Keratinocyte (primary cell): ENCODE measurements at regions not wholly inside any gene's neighbourhood (a gene's known extent, or its start where the extent isn't known, plus 50 kb on each side); places are given as distances from the start of the nearest gene placed in this dataset.

Experiments
- DNase-seq: peaks from one replicate; pipeline ENCODE4 v3.0.0-alpha.2; 2011; ENCODE audit warnings: low read depth, missing footprints, low spot score
- FAIRE-seq: peaks from 2 replicates; lab custom pipeline; 2011; peaks lifted over from hg19 to GRCh38; lab: Jason Lieb, UNC
- H2AFZ ChIP-seq: 2 replicates; pipeline ENCODE4 v1.6.0; 2012; ENCODE audit warnings: low read length, control low read depth, inconsistent platforms; ENCODE audit not compliant: control insufficient read depth
- H3K27ac ChIP-seq: 2 replicates; pipeline ENCODE4 v1.5.1; 2011; ENCODE audit warnings: low read length; ENCODE audit not compliant: control insufficient read depth, insufficient read depth
- H3K27me3 ChIP-seq: 3 replicates; pipeline ENCODE4 v1.6.0; 2011; ENCODE audit warnings: low read length; ENCODE audit not compliant: control insufficient read depth, insufficient read depth; ENCODE audit errors: extremely low read depth
- H3K36me3 ChIP-seq, 2 experiments: 2 replicates in 1 of 2; 3 replicates in 1 of 2; pipeline ENCODE4 v1.5.1; 2011; ENCODE audit warnings: low read length in 2 of 2, mild to moderate bottlenecking in 1 of 2; ENCODE audit not compliant: control insufficient read depth in 2 of 2, insufficient read depth in 2 of 2; ENCODE audit errors: extremely low read depth in 1 of 2
- H3K4me1 ChIP-seq: 3 replicates; pipeline ENCODE4 v1.5.1; 2011; ENCODE audit warnings: low read length; ENCODE audit not compliant: control insufficient read depth, insufficient read depth; ENCODE audit errors: extremely low read depth
- H3K4me2 ChIP-seq: 3 replicates; pipeline ENCODE4 v1.6.0; 2011; ENCODE audit warnings: low read depth, low read length; ENCODE audit not compliant: control insufficient read depth, insufficient read depth; ENCODE audit errors: extremely low read depth
- H3K4me3 ChIP-seq, 3 experiments: fragments of 200-600 bp in 1 of 3; sonication (generic) in 1 of 3; 2 replicates in 2 of 3; 3 replicates in 1 of 3; pipeline ENCODE4 v1.5.1; 2011 to 2016; ENCODE audit warnings: low read length in 3 of 3, mild to moderate bottlenecking in 3 of 3, control low read depth in 2 of 3, inconsistent platforms in 1 of 3, low read depth in 1 of 3, mixed read lengths in 1 of 3, mixed run types in 1 of 3, moderate library complexity in 1 of 3; ENCODE audit not compliant: control insufficient read depth in 2 of 3, insufficient read depth in 2 of 3; ENCODE audit errors: extremely low read depth in 1 of 3
- H3K79me2 ChIP-seq: 2 replicates; pipeline ENCODE4 v1.6.0; 2012; ENCODE audit warnings: low read length; ENCODE audit not compliant: control insufficient read depth, insufficient read depth
- H3K9ac ChIP-seq: 3 replicates; pipeline ENCODE4 v1.6.0; 2011; ENCODE audit warnings: low read length; ENCODE audit not compliant: control insufficient read depth, insufficient read depth; ENCODE audit errors: extremely low read depth
- H3K9me1 ChIP-seq: 3 replicates; pipeline ENCODE4 v1.6.0; 2011; ENCODE audit warnings: low read length; ENCODE audit not compliant: control insufficient read depth, insufficient read depth; ENCODE audit errors: extremely low read depth
- H3K9me3 ChIP-seq: 2 replicates; pipeline ENCODE4 v1.5.1; 2012; ENCODE audit warnings: low read depth, low read length; ENCODE audit not compliant: control insufficient read depth
- H4K20me1 ChIP-seq: 3 replicates; pipeline ENCODE4 v1.6.0; 2011; ENCODE audit warnings: low read length; ENCODE audit not compliant: control insufficient read depth, insufficient read depth; ENCODE audit errors: extremely low read depth
- CTCF ChIP-seq, 3 experiments: IDR thresholded peaks in 1 of 3; conservative IDR thresholded peaks in 1 of 3; optimal IDR thresholded peaks in 1 of 3; 2 replicates in 2 of 3; 3 replicates in 1 of 3; pipeline versions ENCODE3 to v1.5.1; 2011; ENCODE audit warnings: low read length in 3 of 3, mild to moderate bottlenecking in 3 of 3, moderate library complexity in 2 of 3, control low read depth in 1 of 3, inconsistent platforms in 1 of 3; ENCODE audit not compliant: insufficient read depth in 2 of 3; ENCODE audit errors: extremely low read depth in 1 of 3
- EZH2 ChIP-seq: IDR thresholded peaks from one replicate; pipeline ENCODE4 v1.6.1; 2012; ENCODE audit warnings: inconsistent platforms, mild to moderate bottlenecking, low read length, moderate library complexity
- dilution Hi-C: fragments of 300-500 bp; cut with MboI; formaldehyde crosslinking; loops from one replicate; pipeline ENCODE4 v1.7.0; 2020; ENCODE audit warnings: low sequenced_read_pairs; ENCODE audit not compliant: extremely low pct_ligation_motif_present

DNA sequence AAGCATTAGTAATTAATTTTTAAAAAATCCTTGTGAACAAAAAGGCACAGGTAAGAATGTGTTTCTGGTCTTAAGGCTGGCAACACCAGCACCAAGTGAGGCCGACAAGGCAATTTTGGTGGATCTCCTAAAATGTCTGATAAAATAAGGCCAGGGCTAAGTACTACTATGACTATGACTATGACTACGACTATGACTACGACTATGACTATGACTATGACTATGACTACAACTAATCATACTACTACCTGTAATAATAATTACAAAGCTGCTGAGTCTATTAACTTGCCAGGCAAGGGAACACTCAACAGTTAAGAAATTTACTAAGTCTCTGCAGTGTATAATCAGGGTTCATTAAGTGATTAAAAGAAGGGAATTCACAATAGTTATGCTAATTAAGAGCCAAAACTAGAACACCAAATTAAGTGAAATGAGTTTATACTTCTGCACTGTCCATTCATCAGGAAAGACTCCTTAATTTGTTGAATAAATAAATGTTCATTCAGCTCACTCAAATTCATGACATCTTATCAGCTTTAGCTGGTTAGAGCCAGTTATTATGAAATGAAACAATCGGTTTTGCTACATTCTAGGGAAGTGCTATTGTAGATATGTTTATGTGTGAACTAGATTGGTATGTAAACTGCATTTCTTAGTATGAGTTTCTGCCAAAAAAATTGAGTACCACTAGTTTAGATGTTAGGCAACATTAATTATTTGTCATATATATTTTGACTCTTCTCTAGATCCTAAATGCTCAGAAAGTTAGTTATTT lies 1626.2 kb upstream of the PCDH20 start:
- no peak for FAIRE-seq
- Histone ChIP-seq H3K36me3 (no peaks in the 10 kb centered on the region), H3K4me1 (no peaks in the 10 kb centered on the region), H3K9ac (no peak overlapping the region), H2AFZ (no peak overlapping the region), H3K4me2 (no peak overlapping the region), H3K9me3 (peaks cover 3% of the 10 kb centered on the region), H4K20me1 (no peaks in the 10 kb centered on the region), H3K9me1 (no peaks in the 10 kb centered on the region), H3K27me3 (no peaks in the 10 kb centered on the region), H3K79me2 (no peaks in the 10 kb centered on the region), H3K4me3 (no peak overlapping the region), H3K27ac (no peak overlapping the region)
- dilution Hi-C loops: no loop called here
- DNase-seq: no peak
- TF ChIP-seq EZH2 (no peak), CTCF (optimal IDR thresholded peaks at IDR 0.05 in 1 of 3, IDR thresholded peaks at IDR 0.05 in 1 of 3, conservative IDR thresholded peaks at IDR 0.05 in 1 of 3; ENCODE audit: extremely low read depth in 1 of 3, insufficient read depth in 2 of 3, low read length in 3 of 3) (no peak)

DNA sequence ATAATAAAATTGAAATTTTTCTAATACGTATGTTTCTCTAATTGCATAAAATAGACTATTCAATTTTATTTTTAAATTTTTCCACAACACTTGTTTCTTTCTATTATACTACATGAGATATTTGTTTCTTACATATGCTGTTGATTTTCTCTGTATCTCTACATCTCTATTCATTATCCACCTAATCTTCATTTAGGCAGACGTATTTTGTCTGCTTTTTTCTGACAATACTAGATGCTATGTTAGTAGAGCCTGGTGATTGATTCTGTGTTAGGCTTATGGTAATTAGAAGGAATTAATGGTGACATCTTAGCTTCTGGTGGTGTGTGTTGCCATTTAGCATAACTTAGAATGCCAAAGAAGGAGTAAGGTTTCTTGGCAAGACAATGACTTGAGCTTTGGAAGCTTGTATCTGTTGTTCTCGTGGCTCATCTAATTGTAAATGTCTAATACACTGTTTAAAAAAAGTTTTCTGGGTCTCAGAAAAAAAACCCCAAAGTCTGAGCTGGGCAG lies 1610.7 kb upstream of the PCDH20 start:
- no peak overlapping the region for H3K9ac ChIP-seq
- no peaks in the 10 kb centered on the region for H3K4me1 ChIP-seq
- no peak overlapping the region for H3K4me3 ChIP-seq
- H3K27ac ChIP-seq: no peak overlapping the region
- H3K36me3 ChIP-seq: no peaks in the 10 kb centered on the region
- TF ChIP-seq EZH2 (no peak), CTCF (optimal IDR thresholded peaks at IDR 0.05 in 1 of 3, IDR thresholded peaks at IDR 0.05 in 1 of 3, conservative IDR thresholded peaks at IDR 0.05 in 1 of 3; ENCODE audit: extremely low read depth in 1 of 3, insufficient read depth in 2 of 3, low read length in 3 of 3) (no peak)
- H3K9me3 ChIP-seq: no peaks in the 10 kb centered on the region
- H3K4me2 ChIP-seq: no peak overlapping the region
- no peak for DNase-seq
- no peak overlapping the region for H2AFZ ChIP-seq
- dilution Hi-C loops: no loop called here
- H3K79me2 ChIP-seq: no peaks in the 10 kb centered on the region
- H3K27me3 ChIP-seq: no peaks in the 10 kb centered on the region
- FAIRE-seq: no peak
- H3K9me1 ChIP-seq: no peaks in the 10 kb centered on the region
- no peaks in the 10 kb centered on the region for H4K20me1 ChIP-seq
